ENCODE measurements at regions not wholly inside any gene's neighbourhood (a gene's known extent, or its start where the extent isn't known, plus 50 kb on each side); places are given as distances from the start of the nearest gene placed in this dataset.

DNA sequence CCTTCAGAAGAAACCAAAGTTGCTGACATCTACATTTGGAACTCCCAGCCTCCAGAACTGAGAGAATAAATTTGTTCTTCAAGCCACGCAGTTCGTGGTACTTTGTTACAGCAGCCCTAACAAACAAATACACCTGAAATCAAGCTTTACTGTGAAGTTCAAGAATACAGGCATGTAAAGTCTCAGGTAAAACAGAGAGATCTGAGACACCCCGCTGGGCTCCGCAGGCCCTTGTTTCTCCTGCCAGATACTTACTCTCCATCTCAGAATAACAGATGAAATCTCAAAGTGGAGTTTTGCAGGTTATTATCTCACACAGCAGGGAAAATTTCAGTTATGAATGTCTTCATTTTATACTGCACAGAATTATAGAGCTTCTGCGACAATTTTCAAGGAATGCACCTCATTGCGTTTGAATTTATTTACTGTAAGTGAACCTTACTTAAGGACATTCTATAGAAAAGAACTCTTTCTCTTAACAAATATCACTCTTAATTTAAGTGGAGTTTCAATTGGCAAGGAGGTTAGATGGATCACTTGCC lies 492.4 kb upstream of the LRATD1 start:
- no peak overlapping the region for H3K27ac ChIP-seq (ENCODE audit: control insufficient read depth, insufficient read depth)
- ChIA-PET CTCF (interaction anchor here (0.6 kb wide), 1 partner anchor 323 kb away, joined by 3 read pairs; no protein-coding TSS in a partner anchor), POLR2A (no interaction called here), SMC1A (ENCODE audit: uncharacterized antibody, unreplicated experiment) (no interaction called here), RAD21 (ENCODE audit: unreplicated experiment) (no interaction called here)
- intact Hi-C loops (cut with micrococcal nuclease; ENCODE audit: unreplicated experiment), result no loop called here
- H3K79me2 ChIP-seq (ENCODE audit: control insufficient read depth, insufficient read depth, low read length), result no peaks in the 10 kb centered on the region
- H4K20me1 ChIP-seq (ENCODE audit: control insufficient read depth, insufficient read depth), result no peaks in the 10 kb centered on the region
- H3K9ac ChIP-seq (ENCODE audit: control insufficient read depth, insufficient read depth, low read length), result no peak overlapping the region
- no peaks in the 10 kb centered on the region for H3K4me1 ChIP-seq (ENCODE audit: control insufficient read depth, insufficient read depth, low read length)
- no peaks in the 10 kb centered on the region; the same call in 2 of the 3 replicates for H3K9me3 ChIP-seq (replicated peaks; ENCODE audit: control insufficient read depth, insufficient read depth, low read length)
- H3K4me3 ChIP-seq, result no peak overlapping the region
- no peak overlapping the region for H3K4me2 ChIP-seq (ENCODE audit: control insufficient read depth, insufficient read depth)
- no peak for DNase-seq (ENCODE audit: low read depth, low spot score)
- no peaks in the 10 kb centered on the region for H3K36me3 ChIP-seq (ENCODE audit: control insufficient read depth in 2 of 2, insufficient read depth in 2 of 2, low read length in 1 of 2)
- in situ Hi-C loops (cut with MboI), result no loop called here
- H3K27me3 ChIP-seq (replicated peaks in 1 of 2; ENCODE audit: control insufficient read depth in 2 of 2, insufficient read depth in 2 of 2, low read length in 1 of 2), result no peaks in the 10 kb centered on the region
- no peak for TF ChIP-seq CBX5 (IDR thresholded peaks at IDR 0.05; ENCODE audit: low read depth)
- no peak for TF ChIP-seq BHLHE40 (IDR thresholded peaks at IDR 0.05; ENCODE audit: borderline replicate concordance in 1 of 2, low read depth in 2 of 2, low read length in 1 of 2)
- TF ChIP-seq, protein P1, sequence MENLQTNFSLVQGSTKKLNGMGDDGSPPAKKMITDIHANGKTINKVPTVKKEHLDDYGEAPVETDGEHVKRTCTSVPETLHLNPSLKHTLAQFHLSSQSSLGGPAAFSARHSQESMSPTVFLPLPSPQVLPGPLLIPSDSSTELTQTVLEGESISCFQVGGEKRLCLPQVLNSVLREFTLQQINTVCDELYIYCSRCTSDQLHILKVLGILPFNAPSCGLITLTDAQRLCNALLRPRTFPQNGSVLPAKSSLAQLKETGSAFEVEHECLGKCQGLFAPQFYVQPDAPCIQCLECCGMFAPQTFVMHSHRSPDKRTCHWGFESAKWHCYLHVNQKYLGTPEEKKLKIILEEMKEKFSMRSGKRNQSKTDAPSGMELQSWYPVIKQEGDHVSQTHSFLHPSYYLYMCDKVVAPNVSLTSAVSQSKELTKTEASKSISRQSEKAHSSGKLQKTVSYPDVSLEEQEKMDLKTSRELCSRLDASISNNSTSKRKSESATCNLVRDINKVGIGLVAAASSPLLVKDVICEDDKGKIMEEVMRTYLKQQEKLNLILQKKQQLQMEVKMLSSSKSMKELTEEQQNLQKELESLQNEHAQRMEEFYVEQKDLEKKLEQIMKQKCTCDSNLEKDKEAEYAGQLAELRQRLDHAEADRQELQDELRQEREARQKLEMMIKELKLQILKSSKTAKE (IDR thresholded peaks at IDR 0.05; ENCODE audit: low read depth, poor library complexity, severe bottlenecking), result no peak
- TF ChIP-seq SMAD1 (IDR thresholded peaks at IDR 0.05; ENCODE audit: low read depth, partially characterized antibody), result no peak
- no peak for TF ChIP-seq EZH2 (IDR thresholded peaks at IDR 0.05; ENCODE audit: borderline replicate concordance, control insufficient read depth, low read depth, low read length)
- no peak for TF ChIP-seq NFIC (IDR thresholded peaks at IDR 0.05; ENCODE audit: low read depth, low read length)
- TF ChIP-seq POLR2AphosphoS5 (IDR thresholded peaks at IDR 0.05; ENCODE audit: low read length), result no peak
- no peak overlapping the region for H2AFZ ChIP-seq (ENCODE audit: control insufficient read depth, low read depth, low read length)
- no TSS peak for BruUV-seq (replicated peaks)
- ATAC-seq, result no peak
- no peak for FAIRE-seq
- 40% methylated on average over 6 of the region's 6 CpGs for WGBS (ENCODE audit: insufficient coverage, insufficient replicate concordance, low lambda C conversion rate, missing lambda C conversion rate)
